UCSD-AML1 (cell line): ENCODE measurements at regions not wholly inside any gene's neighbourhood (a gene's known extent, or its start where the extent isn't known, plus 50 kb on each side); places are given as distances from the start of the nearest gene placed in this dataset.
A peak's percentile ranks its signal among the peaks of the same experiment; 100 is the strongest.

Source experiments
- DNase-seq: peaks from one replicate; lab custom pipeline; 2025; ENCODE audit not compliant: unreplicated experiment; lab: John Stamatoyannopoulos, UW

GRCh38 chr4:30930276-30930675, 210.1 kb downstream of the PCDH7 start:
- no peak for DNase-seq

DNA sequence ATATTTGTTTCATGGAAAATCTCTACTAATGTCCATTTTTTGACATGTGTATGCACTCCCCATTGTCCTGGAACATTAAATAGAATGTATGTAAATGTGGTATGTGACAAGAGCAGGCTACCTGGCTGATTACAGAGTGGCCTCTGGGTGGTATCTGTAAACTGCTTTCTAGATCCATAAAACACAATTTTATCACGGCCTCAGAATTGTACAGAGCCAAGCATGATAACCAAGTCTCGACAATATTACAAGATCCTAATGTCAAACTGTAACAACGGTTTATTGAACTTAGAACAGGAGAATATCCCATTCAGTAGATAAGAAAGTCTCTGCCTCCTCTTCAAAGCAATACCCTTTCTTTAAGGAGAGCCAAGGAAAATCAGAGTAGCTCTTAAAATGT, 212.4 kb downstream of the PCDH7 start:
- DNase-seq: no peak

DNA sequence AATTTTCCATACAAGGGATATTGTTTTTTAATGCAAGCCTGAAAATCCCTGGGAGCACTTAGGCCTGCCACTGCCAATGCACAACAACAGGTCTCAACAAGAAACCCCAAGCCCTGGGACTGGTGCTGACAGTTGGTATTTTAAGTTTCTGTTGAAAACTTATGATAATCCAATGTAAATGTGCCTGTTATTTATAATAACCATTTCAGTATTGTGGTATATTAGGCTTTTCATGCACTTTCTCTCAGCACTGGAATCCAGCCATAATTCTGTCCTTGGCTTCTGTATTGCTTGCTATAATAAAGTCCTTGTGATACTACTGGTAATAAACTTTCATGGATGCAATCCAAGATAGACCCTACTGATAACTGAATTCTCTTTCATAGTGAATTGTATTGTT, 218.9 kb downstream of the PCDH7 start:
- no peak for DNase-seq

DNA sequence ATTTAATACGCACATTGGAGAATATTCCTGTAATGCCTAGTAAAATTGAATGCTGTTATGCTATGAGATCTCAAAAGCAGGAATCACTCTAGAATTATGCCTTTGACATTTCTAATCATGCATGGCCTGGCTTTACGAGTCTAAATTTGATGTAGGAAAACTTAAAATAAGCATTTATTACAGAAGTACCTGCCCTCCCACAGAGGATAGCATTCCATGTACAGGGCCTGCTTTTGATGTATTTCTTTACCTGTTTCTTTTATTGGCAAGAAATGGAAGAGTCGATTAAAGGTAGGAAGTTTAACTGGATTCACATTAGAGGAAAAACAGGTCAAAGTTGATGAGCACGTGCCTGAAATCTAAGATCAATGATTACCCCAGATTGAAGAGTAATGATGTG, 219.5 kb downstream of the PCDH7 start:
- no peak for DNase-seq

DNA sequence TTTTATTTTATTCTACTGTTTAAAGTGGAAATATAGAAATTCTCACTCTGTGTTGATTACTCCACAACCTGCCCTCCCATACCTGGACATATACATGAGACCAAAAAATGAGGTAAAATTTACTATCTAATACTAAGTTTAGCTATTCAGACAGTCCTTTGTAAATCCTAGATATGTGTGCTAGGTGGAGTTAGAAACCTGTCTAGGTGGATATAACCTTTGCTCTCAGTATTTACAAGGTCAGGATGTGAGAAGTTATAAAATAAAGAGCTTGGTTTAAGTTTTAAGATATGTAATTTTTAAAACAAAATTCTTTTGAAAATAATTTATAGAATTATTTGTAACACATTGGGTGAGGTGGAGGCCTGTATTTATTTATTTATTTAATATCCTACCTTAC, 221.5 kb downstream of the PCDH7 start:
- no peak for DNase-seq

- DNase-seq: no peak
Observed at GRCh38 chr4:30943356-30943755, 223.2 kb downstream of the PCDH7 start.

- peak; percentile 3 for DNase-seq
Observed at GRCh38 chr4:30945586-30945985, 225.4 kb downstream of the PCDH7 start.

DNA sequence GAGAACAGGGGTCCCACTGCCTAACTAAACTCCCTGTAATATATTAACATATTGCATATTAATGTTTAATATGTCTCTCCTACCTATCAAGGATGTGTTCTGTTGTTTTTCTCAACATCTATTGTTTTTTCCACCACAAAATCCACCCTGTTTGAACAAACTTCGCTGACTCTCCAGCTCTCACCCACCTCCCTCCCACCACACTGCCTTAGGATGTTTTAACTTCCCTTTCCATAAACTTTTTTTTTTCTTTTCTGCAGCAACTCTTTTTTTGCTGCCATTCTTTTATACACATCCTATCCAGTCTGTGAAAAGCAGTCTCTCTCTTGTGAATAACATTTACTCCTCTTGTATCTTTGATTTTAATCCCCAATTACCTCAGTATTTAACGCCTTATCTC, 226.1 kb downstream of the PCDH7 start:
- no peak for DNase-seq

- no peak for DNase-seq
Observed at GRCh38 chr4:30948653-30949052, 228.5 kb downstream of the PCDH7 start.

- no peak for DNase-seq
Observed at GRCh38 chr4:30950737-30951136, 230.6 kb downstream of the PCDH7 start.

- no peak for DNase-seq
Observed at GRCh38 chr4:30952526-30953219, 232.5 kb downstream of the PCDH7 start.

- DNase-seq: no peak
Observed at GRCh38 chr4:30953799-30954198, 233.6 kb downstream of the PCDH7 start.

DNA sequence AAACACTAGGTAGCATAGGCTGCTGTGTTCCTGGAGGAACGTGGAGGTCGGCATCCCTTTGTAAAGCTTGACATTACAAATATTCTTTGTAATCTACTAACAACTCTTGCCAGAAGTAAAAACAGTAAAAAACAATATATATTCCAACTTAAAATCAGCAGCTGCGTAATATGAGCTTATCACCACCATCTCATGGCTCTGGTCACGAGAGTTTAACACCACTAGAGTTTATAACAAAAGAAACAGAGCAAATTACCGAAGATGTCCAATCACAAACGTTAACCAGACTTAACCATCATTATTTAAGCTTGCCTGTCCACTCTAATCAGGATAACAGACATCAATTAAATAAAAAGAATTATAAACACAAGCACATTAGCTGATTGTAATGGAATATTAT, 236.7 kb downstream of the PCDH7 start:
- no peak for DNase-seq

DNA sequence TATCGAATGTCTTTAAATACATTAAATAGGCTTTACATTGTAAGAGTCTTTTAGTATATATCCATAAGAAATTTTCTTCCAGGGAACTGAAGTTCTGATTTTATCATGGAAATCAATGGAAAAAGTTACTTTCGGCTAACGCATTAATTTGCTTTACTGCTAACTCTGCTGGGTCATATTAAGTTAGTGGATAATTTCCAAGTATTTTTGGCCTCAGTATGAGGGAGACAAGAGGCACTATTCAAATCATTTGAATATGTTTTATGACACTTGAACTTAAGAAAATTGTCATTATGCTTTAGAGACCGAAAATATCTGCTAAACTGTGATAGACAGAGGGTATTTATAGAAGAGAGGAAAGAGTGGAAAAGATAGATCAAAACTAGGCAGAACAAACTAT, 237.5 kb downstream of the PCDH7 start:
- no peak for DNase-seq

- DNase-seq: no peak
Observed at GRCh38 chr4:30959781-30960485, 239.8 kb downstream of the PCDH7 start.

DNA sequence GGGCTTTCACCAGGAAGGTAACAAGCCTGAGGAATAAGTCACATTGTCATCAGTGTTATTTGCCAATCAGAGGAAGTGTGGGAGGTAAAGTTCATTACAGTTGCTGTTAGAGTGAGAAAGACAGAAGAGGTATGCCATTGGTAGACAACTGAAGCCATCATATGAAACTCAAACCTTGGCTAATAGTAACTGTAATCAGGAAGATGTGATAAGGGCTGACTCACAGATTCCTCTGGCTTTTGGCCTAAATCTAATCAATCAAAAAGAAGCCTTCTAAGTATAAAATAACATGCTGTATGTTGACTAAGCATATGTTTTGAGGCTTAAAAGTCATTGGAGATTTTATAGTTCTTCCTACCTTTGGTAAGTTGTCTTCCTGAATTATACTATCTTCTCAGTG, 242.8 kb downstream of the PCDH7 start:
- no peak for DNase-seq

DNA sequence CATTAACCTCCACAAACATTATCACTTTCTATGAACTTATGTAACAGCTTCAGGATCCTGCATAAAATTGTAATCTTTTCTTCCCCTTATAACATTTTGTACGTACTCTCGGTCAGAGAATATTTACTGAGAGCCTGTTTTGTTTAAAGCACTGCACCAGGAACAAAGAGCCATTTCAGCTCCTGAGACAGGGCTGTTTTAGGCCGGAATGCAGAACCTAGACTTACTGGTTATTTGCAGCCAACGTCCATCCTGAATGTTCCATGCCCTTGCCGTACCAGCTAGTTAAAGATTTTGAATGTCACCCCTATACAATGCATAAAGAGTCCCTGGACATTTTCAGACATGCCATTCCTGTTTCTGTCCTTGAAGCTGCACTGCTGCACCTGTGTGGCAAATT, 248.8 kb downstream of the PCDH7 start:
- no peak for DNase-seq

DNA sequence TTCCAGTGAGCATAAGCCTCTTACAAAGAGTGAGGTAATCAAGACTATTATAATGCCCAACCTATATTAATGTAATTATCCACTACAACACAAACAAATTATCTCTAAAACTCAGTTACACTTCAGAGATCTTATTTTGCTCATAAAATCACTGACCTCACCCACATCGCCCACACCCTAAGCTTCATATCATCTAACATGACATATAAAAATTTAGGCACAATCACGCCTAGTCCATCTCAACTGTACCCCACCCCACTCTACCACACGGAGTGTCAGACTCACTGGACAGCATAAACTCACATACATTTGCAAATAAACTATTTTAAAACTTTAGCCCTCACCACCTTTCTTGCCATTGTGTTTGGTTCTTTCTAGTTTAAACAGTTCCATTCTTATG, 252.4 kb downstream of the PCDH7 start:
- no peak for DNase-seq

DNA sequence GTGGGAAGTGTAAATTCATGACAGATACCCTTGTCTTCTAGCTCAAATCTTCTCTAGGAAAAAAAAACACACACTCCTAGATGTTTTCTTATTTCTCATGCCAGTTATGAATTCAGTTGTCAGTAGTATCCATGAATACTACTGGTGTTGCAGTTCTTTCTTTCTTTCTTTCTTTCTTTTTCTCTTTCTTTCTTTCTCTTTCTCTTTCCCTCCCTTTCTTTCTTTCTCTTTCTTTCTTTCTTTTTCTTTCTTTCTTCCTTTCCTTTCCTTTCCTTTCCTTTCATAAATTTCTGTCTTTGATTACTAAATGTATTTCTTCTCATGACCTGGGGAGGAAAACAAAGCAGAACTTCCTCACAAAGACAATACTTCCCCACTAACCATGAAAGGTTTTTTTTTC, 253.8 kb downstream of the PCDH7 start:
- no peak for DNase-seq

- no peak for DNase-seq
Observed at GRCh38 chr4:30979402-30979801, 259.2 kb downstream of the PCDH7 start.

DNA sequence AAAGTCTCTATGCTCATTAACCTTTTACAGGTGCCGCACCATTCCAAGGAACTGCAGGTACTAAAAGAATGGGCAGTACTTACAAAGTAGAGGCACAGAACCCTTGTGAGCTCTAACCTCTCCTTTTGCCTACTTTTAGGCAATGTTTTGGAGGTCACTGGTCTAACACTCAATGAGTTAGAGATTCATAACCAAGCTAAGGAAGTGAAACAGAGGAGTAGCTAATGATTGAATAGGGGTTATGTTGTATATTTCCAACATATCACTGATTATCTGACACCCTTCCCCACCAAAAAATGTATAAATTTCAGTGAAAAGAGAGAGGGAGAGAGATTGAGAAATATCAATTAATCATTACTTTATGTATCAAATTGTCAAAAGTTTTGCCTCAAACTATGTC, 269.3 kb downstream of the PCDH7 start:
- DNase-seq: no peak

DNA sequence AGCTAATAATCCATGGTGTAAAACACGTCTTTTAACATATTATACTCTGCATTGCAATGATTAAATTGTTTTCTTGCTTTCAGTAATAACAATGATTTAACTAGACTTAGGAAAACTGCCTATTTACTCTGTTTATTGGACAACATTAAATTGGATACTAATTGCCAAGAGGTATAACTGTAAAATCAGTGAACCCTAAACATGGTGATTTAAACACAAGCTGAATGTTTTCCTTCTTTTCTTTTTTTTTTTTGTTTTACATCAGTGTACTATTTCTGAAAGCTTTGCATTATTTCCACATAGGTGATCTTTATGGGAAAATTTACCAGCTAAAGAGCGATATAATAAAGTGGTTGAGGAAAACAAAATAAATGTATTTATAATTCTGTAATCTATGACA, 276.7 kb downstream of the PCDH7 start:
- no peak for DNase-seq

DNA sequence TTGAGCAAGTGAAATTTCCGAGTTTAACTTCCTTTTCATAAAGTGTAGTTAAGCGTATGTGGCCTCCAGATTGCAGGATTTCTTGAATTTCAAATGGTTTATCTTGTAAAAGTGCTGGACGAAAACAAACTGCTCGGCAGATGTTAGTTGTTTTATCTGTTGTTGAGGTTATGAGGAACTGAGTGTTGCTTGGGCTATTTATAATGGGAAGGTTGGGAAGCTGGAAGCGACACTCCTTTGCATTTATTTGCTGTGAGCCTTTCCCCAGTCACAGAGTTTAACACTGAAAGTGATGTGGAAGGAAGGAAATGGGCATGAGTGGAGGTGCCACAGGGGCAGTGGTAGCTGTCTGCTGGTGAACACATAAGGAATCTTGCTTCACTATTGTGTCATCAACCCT, 284.9 kb downstream of the PCDH7 start:
- peak; percentile 6 for DNase-seq
